H9 (cell line): ENCODE measurements at regions not wholly inside any gene's neighbourhood (a gene's known extent, or its start where the extent isn't known, plus 50 kb on each side); places are given as distances from the start of the nearest gene placed in this dataset.

Experiments used
- DNase-seq: peaks from one replicate; pipeline ENCODE4 v3.0.0-alpha.2; 2017
- H2AFZ ChIP-seq: one replicate; pipeline ENCODE4 v1.6.1; 2013; ENCODE audit warnings: mild to moderate bottlenecking, low read length, control low read depth, moderate library complexity
- H2AK5ac ChIP-seq: 2 replicates; pipeline ENCODE4 v1.6.1; 2013; ENCODE audit warnings: low read length, control low read depth, mixed read lengths; ENCODE audit not compliant: insufficient read length
- H2BK120ac ChIP-seq: one replicate; pipeline ENCODE4 v1.6.1; 2013; ENCODE audit warnings: low read depth, mild to moderate bottlenecking, low read length, control low read depth, inconsistent platforms; ENCODE audit not compliant: poor library complexity, severe bottlenecking
- H2BK12ac ChIP-seq: 2 replicates; pipeline ENCODE4 v1.6.1; 2013; ENCODE audit warnings: low read length, control low read depth, mixed read lengths, low read depth; ENCODE audit not compliant: insufficient read length
- H2BK15ac ChIP-seq: 2 replicates; pipeline ENCODE4 v1.6.1; 2013; ENCODE audit warnings: low read depth, low read length, control low read depth
- H2BK20ac ChIP-seq: one replicate; pipeline ENCODE4 v1.6.1; 2013; ENCODE audit warnings: low read depth, mild to moderate bottlenecking, low read length, control low read depth, inconsistent platforms; ENCODE audit not compliant: poor library complexity, severe bottlenecking
- H2BK5ac ChIP-seq: 2 replicates; pipeline ENCODE4 v1.6.1; 2013; ENCODE audit warnings: low read length, control low read depth, mixed read lengths; ENCODE audit not compliant: insufficient read length
- H3K14ac ChIP-seq: 2 replicates; pipeline ENCODE4 v1.6.1; 2013; ENCODE audit warnings: low read length, control low read depth; ENCODE audit not compliant: insufficient read depth
- H3K18ac ChIP-seq: 2 replicates; pipeline ENCODE4 v1.6.1; 2013; ENCODE audit warnings: low read depth, mild to moderate bottlenecking, mixed read lengths, low read length, control low read depth; ENCODE audit not compliant: insufficient read length
- H3K23ac ChIP-seq: 2 replicates; pipeline ENCODE4 v1.6.1; 2013; ENCODE audit warnings: low read length, control low read depth, mixed read lengths, low read depth; ENCODE audit not compliant: insufficient read length
- H3K23me2 ChIP-seq: 2 replicates; pipeline ENCODE4 v1.6.1; 2013; ENCODE audit warnings: low read depth, mild to moderate bottlenecking, mixed read lengths, low read length, control low read depth; ENCODE audit not compliant: insufficient read length, poor library complexity, severe bottlenecking
- H3K27ac ChIP-seq: 2 replicates; pipeline ENCODE4 v1.5.1; 2013; ENCODE audit warnings: low read length, control low read depth, mixed read lengths, low read depth; ENCODE audit not compliant: insufficient read length
- H3K27me3 ChIP-seq: 2 replicates; pipeline ENCODE4 v1.6.1; 2013; ENCODE audit warnings: low read length, control low read depth, inconsistent platforms; ENCODE audit not compliant: insufficient read depth
- H3K4ac ChIP-seq: 2 replicates; pipeline ENCODE4 v1.6.1; 2013; ENCODE audit warnings: low read depth, mild to moderate bottlenecking, control low read depth, inconsistent platforms, low read length, moderate library complexity
- H3K4me1 ChIP-seq: 2 replicates; pipeline ENCODE4 v1.6.1; 2013; ENCODE audit warnings: low read length, control low read depth, inconsistent platforms; ENCODE audit not compliant: insufficient read depth
- H3K4me2 ChIP-seq: 2 replicates; pipeline ENCODE4 v1.6.1; 2013; ENCODE audit warnings: low read length, control low read depth, mixed read lengths; ENCODE audit not compliant: insufficient read length, insufficient read depth
- H3K56ac ChIP-seq: 2 replicates; pipeline ENCODE4 v1.6.1; 2013; ENCODE audit warnings: low read depth, mild to moderate bottlenecking, mixed read lengths, low read length, control low read depth; ENCODE audit not compliant: insufficient read length
- H3K79me1 ChIP-seq: 2 replicates; pipeline ENCODE4 v1.6.1; 2013; ENCODE audit warnings: low read depth, mild to moderate bottlenecking, moderate library complexity, low read length, control low read depth, inconsistent platforms; ENCODE audit not compliant: insufficient read depth, poor library complexity, severe bottlenecking
- H3K79me2 ChIP-seq: 2 replicates; pipeline ENCODE4 v1.6.1; 2013; ENCODE audit warnings: low read length, control low read depth, inconsistent platforms; ENCODE audit not compliant: insufficient read depth
- H3K9ac ChIP-seq: 2 replicates; pipeline ENCODE4 v1.6.1; 2013; ENCODE audit warnings: low read length, control low read depth, mixed read lengths; ENCODE audit not compliant: insufficient read length; ENCODE audit errors: extremely low read depth
- H3K9me3 ChIP-seq: one replicate; pipeline ENCODE4 v1.6.1; 2013; ENCODE audit warnings: low read depth, low read length, inconsistent platforms; ENCODE audit not compliant: control insufficient read depth
- H3T11ph ChIP-seq: one replicate; pipeline ENCODE4 v1.6.1; 2013; ENCODE audit warnings: mild to moderate bottlenecking, low read length, control low read depth, inconsistent platforms
- H4K20me1 ChIP-seq: one replicate; pipeline ENCODE4 v1.6.1; 2013; ENCODE audit not compliant: control insufficient read depth, insufficient read length, insufficient read depth
- H4K5ac ChIP-seq: 2 replicates; pipeline ENCODE4 v1.6.1; 2013; ENCODE audit warnings: low read depth, mild to moderate bottlenecking, mixed read lengths, low read length, control low read depth; ENCODE audit not compliant: insufficient read length
- H4K8ac ChIP-seq: replicated peaks from 2 replicates; pipeline ENCODE4 v1.6.1; 2013; ENCODE audit warnings: low read length, control low read depth, mixed read lengths, low read depth; ENCODE audit not compliant: insufficient read length
- H4K91ac ChIP-seq: 2 replicates; pipeline ENCODE4 v1.6.1; 2013; ENCODE audit warnings: low read depth, mild to moderate bottlenecking, moderate library complexity, mixed read lengths, low read length, control low read depth; ENCODE audit not compliant: insufficient read length
- H3K27ac Mint-ChIP-seq, 3 experiments: 2 replicates in 2 of 3; 3 replicates in 1 of 3; pipeline ENCODE4 v1.8.0; 2020 to 2021; ENCODE audit warnings: mixed read lengths in 3 of 3, mild to moderate bottlenecking in 1 of 3, moderate library complexity in 1 of 3
- H3K27me3 Mint-ChIP-seq: 2 replicates; pipeline ENCODE4 v1.8.0; 2021; ENCODE audit warnings: low read depth, mild to moderate bottlenecking, moderate library complexity, mixed read lengths
- H3K36me3 Mint-ChIP-seq, 3 experiments: 2 replicates in 2 of 3; 3 replicates in 1 of 3; pipeline ENCODE4 v1.8.0; 2020 to 2021; ENCODE audit warnings: low read depth in 3 of 3, mixed read lengths in 3 of 3; ENCODE audit not compliant: insufficient read depth in 1 of 3
- H3K4me1 Mint-ChIP-seq, 2 experiments: 2 replicates each; pipeline ENCODE4 v1.8.0; 2020; ENCODE audit warnings: mixed read lengths in 2 of 2
- H3K4me3 Mint-ChIP-seq, 2 experiments: 2 replicates in 1 of 2; 3 replicates in 1 of 2; pipeline ENCODE4 v1.8.0; 2020 to 2021; ENCODE audit warnings: mild to moderate bottlenecking in 2 of 2, mixed read lengths in 2 of 2, moderate library complexity in 1 of 2
- H3K9me3 Mint-ChIP-seq, 2 experiments: 2 replicates in 1 of 2; 3 replicates in 1 of 2; pipeline ENCODE4 v1.8.0; 2020; ENCODE audit warnings: mild to moderate bottlenecking in 2 of 2, mixed read lengths in 2 of 2, moderate library complexity in 1 of 2
- CTCF ChIP-seq: fragments of 200-600 bp; sonication (generic); conservative IDR thresholded peaks from 3 replicates; pipeline ENCODE4 v1.8.0; 2021; ENCODE audit warnings: antibody characterized with exemption, mild to moderate bottlenecking
- WGBS: extraction: QIAGEN DNeasy Blood & Tissue Kit; methylation state at CpG from one replicate; pipeline ENCODE4 v1.1.7; 2013; ENCODE audit warnings: missing lambda C conversion rate, low lambda C conversion rate, mixed read lengths; ENCODE audit not compliant: insufficient read length; ENCODE audit errors: extremely low coverage; 5-methylcytosine and 5-hydroxymethylcytosine counted together

DNA sequence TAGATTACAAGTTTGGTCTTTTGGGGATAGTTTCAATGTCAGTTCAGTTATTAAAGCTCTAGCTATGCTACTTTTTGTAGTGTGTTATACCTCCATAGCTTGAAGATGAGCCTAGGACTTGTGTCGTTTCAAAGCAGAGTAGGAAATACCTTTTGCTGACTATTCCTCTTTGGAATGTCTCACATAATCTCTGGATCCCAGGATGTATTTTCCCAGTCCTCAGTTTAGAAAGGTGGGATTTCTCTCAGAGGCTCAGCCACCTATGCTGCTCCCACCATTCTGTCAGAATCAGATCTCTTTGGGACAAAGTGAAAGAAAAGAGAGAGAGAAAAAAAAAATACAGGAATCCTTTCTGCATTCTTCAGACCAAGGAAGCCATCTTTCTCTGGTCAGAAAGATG is 567.5 kb upstream of the IMPG1 start:
- no peaks in the 10 kb centered on the region for H3K27me3 Mint-ChIP-seq

More for the DNA sequence above, 567.5 kb upstream of the IMPG1 start:
- H3K4me1 Mint-ChIP-seq: peaks cover 0 to 5% of the 10 kb centered on the region in 2 experiments; a peak in 2 of 4 replicates
- Histone ChIP-seq H2AFZ (no peak overlapping the region), H3K4ac (no peak overlapping the region), H3K9me3 (no peaks in the 10 kb centered on the region), H4K91ac (no peak overlapping the region), H3K23me2 (no peaks in the 10 kb centered on the region), H3T11ph (no peak overlapping the region), H3K23ac (no peak overlapping the region), H3K27me3 (no peaks in the 10 kb centered on the region), H3K4me1 (no peaks in the 10 kb centered on the region), H3K27ac (no peak overlapping the region), H4K20me1 (no peaks in the 10 kb centered on the region), H3K79me2 (no peaks in the 10 kb centered on the region), H3K18ac (no peak overlapping the region), H2BK20ac (no peak overlapping the region), H2AK5ac (no peak overlapping the region), H4K8ac (no peak overlapping the region), H4K5ac (no peak overlapping the region), H3K14ac (no peak overlapping the region), H3K56ac (no peak overlapping the region), H2BK12ac (no peak overlapping the region), H3K9ac (no peak overlapping the region), H3K4me2 (no peak overlapping the region), H3K79me1 (no peaks in the 10 kb centered on the region), H2BK5ac (no peak overlapping the region), H2BK120ac (no peak overlapping the region), H2BK15ac (no peak overlapping the region)
- no peak overlapping the region for H3K27ac Mint-ChIP-seq
- DNase-seq: no peak
- no peaks in the 10 kb centered on the region; a peak in 1 of 7 replicates for H3K36me3 Mint-ChIP-seq
- no peaks in the 10 kb centered on the region for H3K9me3 Mint-ChIP-seq
- no CpG with 5 or more reads among the region's 1 CpG for WGBS
- H3K4me3 Mint-ChIP-seq: no peak overlapping the region
- no peak for TF ChIP-seq CTCF
